RWPE2 (cell line): ENCODE measurements at regions not wholly inside any gene's neighbourhood (a gene's known extent, or its start where the extent isn't known, plus 50 kb on each side); places are given as distances from the start of the nearest gene placed in this dataset.

Experiments used
- ATAC-seq: fragments of 200-7000 bp; cut with Tn5 transposase; 3 replicates; pipeline ENCODE4 v1.9.1; 2021; ENCODE audit warnings: low read depth
- DNase-seq: peaks from one replicate; pipeline ENCODE4 v3.0.0-alpha.2; 2020; ENCODE audit warnings: low spot score
- H3K27ac ChIP-seq: fragments of 450-650 bp; 2 replicates; pipeline ENCODE4 v1.5.1; 2017; ENCODE audit warnings: mild to moderate bottlenecking; ENCODE audit not compliant: poor library complexity, severe bottlenecking
- H3K27me3 ChIP-seq: fragments of 250-450 bp; sonication (Bioruptor Pico); 2 replicates; pipeline ENCODE4 v1.5.1; 2021; ENCODE audit warnings: mild to moderate bottlenecking, moderate library complexity; ENCODE audit not compliant: insufficient read depth, poor library complexity, severe bottlenecking
- H3K36me3 ChIP-seq: fragments of 250-450 bp; sonication (Bioruptor Pico); 2 replicates; pipeline ENCODE4 v1.5.1; 2020; ENCODE audit warnings: low read depth, mild to moderate bottlenecking, moderate library complexity
- H3K4me1 ChIP-seq: fragments of 250-450 bp; sonication (Bioruptor Pico); 2 replicates; pipeline ENCODE4 v1.5.1; 2021; ENCODE audit warnings: mild to moderate bottlenecking, moderate library complexity; ENCODE audit not compliant: insufficient read depth, poor library complexity, severe bottlenecking
- H3K4me3 ChIP-seq: fragments of 250-450 bp; sonication (Bioruptor Pico); 2 replicates; pipeline ENCODE4 v1.5.1; 2021; ENCODE audit warnings: mild to moderate bottlenecking, moderate library complexity; ENCODE audit not compliant: severe bottlenecking
- H3K9me3 ChIP-seq: fragments of 250-450 bp; sonication (Bioruptor Pico); 2 replicates; pipeline ENCODE4 v1.5.1; 2021; ENCODE audit warnings: mild to moderate bottlenecking, moderate library complexity; ENCODE audit not compliant: severe bottlenecking
- CTCF ChIP-seq: fragments of 450-650 bp; IDR thresholded peaks from one replicate; pipeline ENCODE4 v1.5.1; 2017; ENCODE audit warnings: mild to moderate bottlenecking, moderate library complexity; ENCODE audit not compliant: poor library complexity, severe bottlenecking

GRCh38 chr5:38039091-38039490 is 199.2 kb upstream of the GDNF start:
- H3K27me3 ChIP-seq: peaks cover 30% of the 10 kb centered on the region
- ATAC-seq: no peak

GRCh38 chr5:38036765-38037164 is 196.9 kb upstream of the GDNF start:
- Histone ChIP-seq H3K27ac (no peak overlapping the region), H3K9me3 (no peaks in the 10 kb centered on the region), H3K36me3 (no peaks in the 10 kb centered on the region), H3K27me3 (peaks cover 20% of the 10 kb centered on the region), H3K4me1 (no peaks in the 10 kb centered on the region), H3K4me3 (no peak overlapping the region)
- ATAC-seq: no peak
- no peak for TF ChIP-seq CTCF
- DNase-seq: no peak

More at GRCh38 chr5:38039091-38039490, 199.2 kb upstream of the GDNF start:
- Histone ChIP-seq H3K27ac (no peak overlapping the region), H3K36me3 (no peaks in the 10 kb centered on the region), H3K9me3 (no peaks in the 10 kb centered on the region), H3K4me3 (no peak overlapping the region), H3K4me1 (no peaks in the 10 kb centered on the region)
- TF ChIP-seq CTCF: no peak
- no peak for DNase-seq

- no peaks in the 10 kb centered on the region for H3K9me3 ChIP-seq
- TF ChIP-seq CTCF: no peak
- ATAC-seq (no peak), DNase-seq (no peak)
- peaks cover 4% of the 10 kb centered on the region for H3K27me3 ChIP-seq
- no peaks in the 10 kb centered on the region for H3K4me1 ChIP-seq
- no peak overlapping the region for H3K4me3 ChIP-seq
- no peaks in the 10 kb centered on the region for H3K36me3 ChIP-seq
- no peak overlapping the region for H3K27ac ChIP-seq
Measured at GRCh38 chr5:38032149-38032548, 192.3 kb upstream of the GDNF start.

- DNase-seq: no peak
- no peak overlapping the region for H3K27ac ChIP-seq
- no peaks in the 10 kb centered on the region for H3K4me1 ChIP-seq
- no peaks in the 10 kb centered on the region for H3K36me3 ChIP-seq
- H3K27me3 ChIP-seq: peaks cover 5% of the 10 kb centered on the region
- no peaks in the 10 kb centered on the region for H3K9me3 ChIP-seq
- ATAC-seq: no peak
- H3K4me3 ChIP-seq: no peak overlapping the region
- TF ChIP-seq CTCF: no peak
Measured at GRCh38 chr5:38031304-38031703, 191.5 kb upstream of the GDNF start.

- Histone ChIP-seq H3K27ac (no peak overlapping the region), H3K4me3 (no peak overlapping the region), H3K27me3 (peaks cover 5% of the 10 kb centered on the region), H3K36me3 (no peaks in the 10 kb centered on the region), H3K4me1 (no peaks in the 10 kb centered on the region), H3K9me3 (no peaks in the 10 kb centered on the region)
- no peak for TF ChIP-seq CTCF
- ATAC-seq (peak; percentile 41), DNase-seq (no peak)
Measured at GRCh38 chr5:38029397-38030065, 189.7 kb upstream of the GDNF start.
